Glomerular visceral epithelial cell (primary cell): ENCODE measurements at regions not wholly inside any gene's neighbourhood (a gene's known extent, or its start where the extent isn't known, plus 50 kb on each side); places are given as distances from the start of the nearest gene placed in this dataset.
A peak's percentile ranks its signal among the peaks of the same experiment; 100 is the strongest.

ENCODE experiments used
- DNase-seq: peaks from one replicate; pipeline ENCODE4 v3.0.0-alpha.2; 2016; ENCODE audit errors: extremely low spot score

DNA sequence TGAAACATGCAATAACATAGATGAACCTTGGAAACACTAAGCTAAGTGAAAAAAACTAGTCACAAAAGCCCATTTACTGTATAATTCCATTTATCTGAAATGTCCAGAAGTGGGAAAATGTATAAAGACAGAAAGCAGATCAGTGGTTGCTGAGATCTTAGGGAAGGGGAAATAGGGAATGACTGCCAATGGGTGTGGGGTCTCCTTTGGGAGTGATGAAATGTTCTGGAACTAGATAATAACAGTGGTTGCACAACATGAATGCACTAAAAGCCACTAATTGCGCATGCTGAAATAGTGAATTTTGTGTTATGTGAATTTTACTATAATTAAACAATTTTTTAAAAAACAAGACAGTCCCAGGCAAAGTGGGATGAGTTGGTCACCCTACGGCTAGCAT is 472.8 kb downstream of the CCDC171 start:
- DNase-seq: no peak

DNA sequence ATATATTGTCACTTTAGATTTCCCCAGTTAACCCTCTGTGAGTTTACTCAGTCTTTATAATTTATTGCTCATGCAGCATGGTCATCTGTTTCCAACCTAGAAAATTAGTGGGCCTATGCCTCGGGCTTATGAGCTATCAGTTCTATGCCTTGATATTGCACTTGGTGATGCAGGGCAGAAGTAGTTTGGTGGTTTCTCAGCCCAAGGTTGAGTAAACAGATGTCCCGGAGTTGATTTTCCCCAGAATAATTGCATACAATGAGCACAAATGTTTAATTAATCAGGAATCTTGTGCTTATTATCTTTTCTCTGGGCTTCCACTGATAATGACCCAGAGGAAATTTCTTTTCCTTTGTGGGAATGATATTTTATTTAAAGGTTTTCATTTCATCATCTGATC is 474.0 kb downstream of the CCDC171 start:
- no peak for DNase-seq

DNA sequence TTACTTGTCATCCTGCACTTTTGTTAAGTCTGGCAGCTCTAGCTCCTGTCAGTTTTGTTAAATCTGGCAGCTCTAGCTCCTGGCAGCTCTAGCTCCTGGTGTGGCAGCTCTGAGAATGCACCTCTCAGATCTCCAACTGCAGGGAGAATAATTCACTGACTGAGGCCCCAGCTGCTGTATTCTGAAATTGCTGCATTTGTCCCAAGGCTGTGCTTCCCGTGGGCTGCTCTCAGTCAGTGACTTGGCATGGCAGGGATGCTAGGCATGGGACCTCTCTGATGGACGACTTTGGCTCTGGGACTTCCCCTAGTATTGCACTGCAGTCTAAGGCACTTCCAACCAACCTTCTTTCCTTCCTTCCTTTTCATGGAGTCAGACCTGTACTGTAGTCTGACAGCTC is 475.7 kb downstream of the CCDC171 start:
- DNase-seq: peak; percentile 51

DNA sequence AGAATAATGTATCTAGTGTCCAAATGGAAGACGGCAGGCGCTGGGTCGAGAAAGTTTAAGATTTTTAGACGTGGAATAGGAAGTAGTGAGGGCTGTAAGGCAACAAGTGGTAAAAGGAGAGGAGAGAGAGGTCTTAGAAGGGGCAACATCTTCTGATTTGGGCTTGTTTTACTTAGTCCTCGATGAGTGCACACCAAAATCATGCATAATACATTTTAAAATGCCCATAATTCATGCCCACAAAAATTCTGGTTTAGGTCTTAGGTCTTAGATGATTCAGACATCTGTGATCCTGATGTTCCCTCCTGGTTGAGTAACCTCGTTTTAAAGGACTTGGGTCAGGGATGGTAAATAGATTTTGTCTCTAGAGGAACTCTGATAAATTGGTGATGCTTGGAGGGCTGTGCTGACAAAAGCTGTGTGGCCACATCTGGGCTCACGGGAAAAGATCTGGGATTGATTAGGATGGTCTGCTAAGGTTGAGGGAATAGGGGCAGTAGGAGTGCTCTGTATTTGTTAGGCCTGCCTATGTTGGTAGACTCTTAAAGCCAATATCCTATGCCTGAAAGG is 476.3 kb downstream of the CCDC171 start:
- peak; percentile 55 for DNase-seq

DNA sequence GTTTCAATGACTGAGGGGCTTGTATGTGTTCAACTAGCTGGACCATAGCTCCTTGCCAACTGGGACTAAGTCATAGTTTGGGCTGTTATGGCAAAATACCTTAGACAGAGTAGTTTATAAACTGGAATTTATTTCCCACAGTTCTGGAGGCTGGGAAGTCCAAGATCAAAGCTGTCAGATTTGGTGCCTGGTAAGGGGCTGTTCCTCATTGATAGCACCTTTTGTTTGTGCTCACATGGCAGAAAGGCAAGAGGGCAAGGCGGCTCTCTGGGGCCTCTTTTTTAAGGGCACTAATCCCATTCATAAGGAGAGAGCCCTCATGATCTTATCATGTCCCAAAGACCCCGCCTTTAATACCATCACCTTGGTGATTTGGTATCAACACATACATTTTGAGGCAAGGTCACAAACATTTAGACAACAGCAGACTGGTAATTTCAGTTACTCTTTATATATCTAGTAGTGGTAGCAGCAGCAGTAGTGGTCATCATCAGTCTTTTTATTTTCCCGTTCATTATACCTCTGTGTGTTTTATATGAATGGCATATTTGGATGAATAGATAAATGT is 477.0 kb downstream of the CCDC171 start:
- DNase-seq: peak; percentile 54

DNA sequence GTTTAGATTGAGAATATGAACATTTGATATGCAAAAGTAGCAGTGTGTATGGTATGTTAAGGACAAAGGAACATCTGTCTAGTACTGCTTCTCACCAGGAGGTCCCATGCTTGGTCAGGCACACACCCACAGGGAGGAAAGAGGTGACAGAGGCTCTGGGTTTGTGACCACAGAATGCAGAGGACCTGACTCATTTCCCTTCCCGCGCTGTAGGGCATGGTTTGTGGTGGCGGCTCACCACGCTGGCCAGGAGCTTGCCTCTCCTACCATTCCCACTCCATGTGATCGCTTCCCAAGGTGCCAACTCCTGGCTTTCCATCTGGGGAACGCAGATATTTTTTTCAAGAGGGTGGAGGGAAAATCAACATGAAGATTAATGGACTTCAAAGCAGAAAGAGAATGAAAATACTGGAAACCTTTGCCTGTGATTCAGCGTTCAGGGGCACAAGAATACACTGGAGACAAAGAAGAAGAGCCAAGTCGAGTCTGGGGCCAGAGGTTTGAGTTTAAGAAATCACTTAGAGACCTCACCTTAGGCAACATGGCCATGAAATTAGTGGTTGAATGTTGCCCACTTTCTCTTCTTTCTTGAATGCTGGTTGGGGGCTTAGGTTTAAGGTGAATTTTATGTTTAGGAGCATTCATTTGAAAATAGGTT is 477.8 kb downstream of the CCDC171 start:
- DNase-seq: peak; percentile 99

DNA sequence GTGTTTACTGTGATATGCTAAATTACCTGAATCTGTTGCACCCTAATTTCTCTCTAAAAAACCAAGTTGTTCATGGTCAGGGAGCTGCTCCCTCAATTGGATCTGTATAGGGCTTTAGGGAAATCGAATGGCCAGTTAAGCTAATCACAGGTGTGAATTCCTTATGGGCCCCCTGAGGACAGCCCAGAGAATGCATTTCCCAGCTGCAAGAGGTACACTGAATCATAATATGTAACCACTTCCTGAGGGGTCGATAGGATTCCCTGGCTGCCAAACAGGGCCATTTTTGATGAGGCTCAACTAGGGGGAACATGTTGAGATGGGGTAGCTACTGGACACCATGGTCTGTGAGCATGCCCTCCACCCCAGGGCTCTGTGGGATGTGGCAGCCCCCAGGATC is 478.6 kb downstream of the CCDC171 start:
- DNase-seq: peak; percentile 61

DNA sequence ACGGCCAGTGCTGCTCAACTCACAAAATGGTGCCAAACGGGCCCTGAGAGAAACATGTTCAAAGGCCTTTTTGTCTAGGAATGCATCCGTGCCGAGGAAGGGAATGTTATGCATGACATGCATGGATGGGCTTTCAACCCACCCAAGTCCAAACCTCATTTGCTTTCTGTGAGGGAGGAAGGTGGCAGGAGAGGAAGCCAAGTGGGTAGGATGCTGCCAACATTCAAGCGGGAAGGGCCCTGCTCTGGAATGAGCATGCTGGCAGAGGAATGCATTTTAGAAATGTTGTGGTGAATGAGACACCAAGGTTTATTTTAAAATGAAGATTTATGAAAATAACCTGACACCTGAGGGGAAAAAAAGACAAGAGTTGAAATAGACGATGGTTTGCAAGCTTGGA is 479.1 kb downstream of the CCDC171 start:
- DNase-seq: peak; percentile 98

DNA sequence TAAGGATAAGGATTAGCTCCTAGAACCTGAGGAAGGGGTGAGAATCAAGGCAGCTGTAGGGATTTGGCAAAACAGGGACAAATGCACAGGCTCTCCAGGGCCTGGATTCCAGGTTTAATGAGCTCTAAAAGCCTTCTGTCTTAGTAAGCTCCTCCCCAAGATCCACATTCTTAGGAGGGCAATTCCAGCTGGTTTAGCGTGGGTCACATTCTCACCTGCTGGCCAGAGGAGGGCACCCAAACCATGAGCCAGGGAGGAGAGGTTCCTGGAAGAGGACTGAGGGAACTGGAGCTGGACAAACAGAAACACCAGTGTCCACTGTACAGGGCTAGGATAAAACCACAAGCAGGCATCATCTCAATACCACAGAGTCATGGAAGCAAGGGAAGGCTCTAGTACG is 480.0 kb downstream of the CCDC171 start:
- DNase-seq: peak; percentile 95

DNA sequence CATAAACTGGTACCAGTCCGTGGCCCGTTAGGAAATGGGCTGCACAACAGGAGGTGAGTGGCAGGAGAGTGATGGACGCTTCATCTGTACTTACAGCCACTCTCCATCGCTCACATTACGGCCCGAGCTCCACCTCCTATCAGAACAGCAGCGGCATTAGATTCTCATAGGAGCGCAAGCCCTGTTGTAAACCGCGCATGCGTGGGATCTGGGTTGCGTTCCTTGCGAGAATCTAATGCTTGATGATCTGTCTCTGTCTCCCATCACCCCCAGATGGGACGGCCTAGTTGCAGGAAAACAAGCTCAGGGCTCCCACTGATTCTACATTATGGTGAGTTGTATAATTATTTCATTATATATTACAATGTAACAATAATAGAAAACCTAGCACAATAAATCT is 480.4 kb downstream of the CCDC171 start:
- DNase-seq: no peak

DNA sequence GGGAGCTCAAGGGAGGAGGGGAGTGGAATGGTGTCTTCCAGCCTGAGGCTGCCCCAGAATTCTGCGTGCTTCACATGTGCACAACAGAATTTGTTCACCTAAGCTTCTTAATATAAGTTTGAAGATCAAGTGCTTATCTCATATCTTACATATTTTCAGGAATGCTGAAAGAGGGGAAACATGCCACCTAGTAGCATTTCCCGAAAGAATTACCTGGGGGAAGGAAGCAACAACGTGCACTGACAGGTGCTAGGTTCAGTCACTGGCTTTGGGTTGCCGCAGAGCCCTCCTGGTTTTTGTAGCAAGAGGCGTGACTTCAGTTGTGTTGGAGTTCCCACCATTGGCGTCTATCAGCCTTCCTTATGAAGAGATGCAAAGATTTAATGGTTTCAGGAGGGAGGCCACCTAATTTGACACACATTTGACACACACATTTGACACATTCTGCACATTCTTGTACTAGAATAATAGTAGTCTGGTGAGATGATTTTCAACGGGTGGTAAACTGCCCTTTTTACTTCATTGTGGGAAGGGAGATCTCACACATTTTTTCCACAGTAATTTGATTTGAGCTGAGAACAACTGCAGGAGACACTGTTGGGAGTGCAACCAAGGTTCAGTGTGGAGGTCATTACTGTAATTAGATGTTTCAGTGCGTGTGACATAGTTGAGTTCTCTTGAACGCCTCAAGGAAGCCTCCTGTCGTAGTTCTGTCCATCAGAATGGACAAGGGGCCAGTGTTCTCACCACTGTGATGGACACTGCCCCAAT is 481.3 kb downstream of the CCDC171 start:
- no peak for DNase-seq

DNA sequence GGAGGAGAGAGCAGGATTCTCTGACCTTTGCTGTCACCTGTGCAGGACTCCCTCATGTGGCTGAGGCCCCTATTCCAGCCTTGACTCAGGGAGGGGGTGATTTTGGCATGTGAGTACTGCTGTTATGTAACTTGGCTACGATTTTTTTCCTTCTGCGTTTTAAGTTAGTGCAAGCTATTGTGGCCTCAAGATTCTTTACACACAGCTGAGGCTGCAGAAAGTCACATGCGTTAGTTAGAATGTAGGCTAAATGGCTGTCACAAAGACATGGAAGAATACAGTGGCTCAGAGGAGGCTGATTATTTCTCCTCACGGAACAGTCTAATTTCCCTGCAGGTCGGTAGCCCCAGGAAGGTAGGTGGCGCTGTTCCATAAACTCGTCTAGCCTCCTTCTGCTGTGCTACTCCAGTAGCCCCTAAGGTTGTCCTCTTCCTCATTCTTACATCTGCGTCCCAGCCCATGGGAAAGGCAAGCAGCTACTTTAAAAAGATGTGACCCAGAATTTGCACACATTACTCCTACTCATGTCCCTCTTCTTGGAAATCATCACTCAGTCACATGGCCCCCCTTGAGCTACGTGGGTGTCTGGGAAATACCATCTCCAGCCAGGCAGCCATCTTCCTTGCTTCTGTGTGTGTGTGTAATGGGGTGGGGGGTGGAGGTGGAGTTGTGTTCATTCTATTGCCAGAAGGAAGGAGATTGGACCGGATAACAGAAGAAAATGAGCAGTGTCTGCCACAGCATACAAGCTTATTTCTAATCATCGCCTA is 486.6 kb downstream of the CCDC171 start:
- DNase-seq: no peak

DNA sequence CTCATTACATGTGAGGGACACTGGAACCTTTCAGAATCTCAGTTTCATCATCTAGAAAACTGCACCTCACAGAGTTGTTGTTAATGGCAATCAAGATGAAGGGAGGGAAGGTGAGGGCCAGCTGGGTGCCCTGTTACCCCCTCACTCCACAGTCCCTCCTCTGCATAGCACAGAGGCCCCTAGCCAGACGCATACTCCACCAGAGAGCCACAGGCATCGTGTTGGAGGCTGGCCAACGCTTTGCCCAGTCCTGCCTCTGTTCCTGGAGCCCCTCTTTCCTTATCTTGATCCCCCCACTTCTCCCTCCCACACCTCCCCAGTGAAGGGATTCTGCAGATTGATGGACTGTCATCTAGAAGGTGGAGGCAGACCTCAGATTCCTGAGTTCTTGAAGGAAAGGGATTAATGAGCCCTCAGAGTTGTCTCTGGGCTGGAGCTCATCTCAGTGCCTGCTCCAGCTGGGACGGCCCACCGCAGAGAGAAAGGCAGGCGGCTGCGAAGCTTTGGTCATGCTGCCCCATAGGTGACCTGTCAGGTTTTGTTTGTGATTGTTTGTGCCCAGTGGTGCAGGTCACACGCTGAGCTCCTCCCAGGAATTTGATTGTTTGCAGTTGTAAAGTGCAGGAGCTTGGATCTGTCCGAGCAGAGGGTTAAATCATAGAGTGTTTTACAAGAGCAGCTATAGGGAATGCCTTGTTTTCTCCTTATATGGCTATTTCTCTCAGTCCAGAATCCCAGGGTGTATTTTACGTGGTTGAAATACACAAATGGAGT is 487.3 kb downstream of the CCDC171 start:
- peak; percentile 70 for DNase-seq

DNA sequence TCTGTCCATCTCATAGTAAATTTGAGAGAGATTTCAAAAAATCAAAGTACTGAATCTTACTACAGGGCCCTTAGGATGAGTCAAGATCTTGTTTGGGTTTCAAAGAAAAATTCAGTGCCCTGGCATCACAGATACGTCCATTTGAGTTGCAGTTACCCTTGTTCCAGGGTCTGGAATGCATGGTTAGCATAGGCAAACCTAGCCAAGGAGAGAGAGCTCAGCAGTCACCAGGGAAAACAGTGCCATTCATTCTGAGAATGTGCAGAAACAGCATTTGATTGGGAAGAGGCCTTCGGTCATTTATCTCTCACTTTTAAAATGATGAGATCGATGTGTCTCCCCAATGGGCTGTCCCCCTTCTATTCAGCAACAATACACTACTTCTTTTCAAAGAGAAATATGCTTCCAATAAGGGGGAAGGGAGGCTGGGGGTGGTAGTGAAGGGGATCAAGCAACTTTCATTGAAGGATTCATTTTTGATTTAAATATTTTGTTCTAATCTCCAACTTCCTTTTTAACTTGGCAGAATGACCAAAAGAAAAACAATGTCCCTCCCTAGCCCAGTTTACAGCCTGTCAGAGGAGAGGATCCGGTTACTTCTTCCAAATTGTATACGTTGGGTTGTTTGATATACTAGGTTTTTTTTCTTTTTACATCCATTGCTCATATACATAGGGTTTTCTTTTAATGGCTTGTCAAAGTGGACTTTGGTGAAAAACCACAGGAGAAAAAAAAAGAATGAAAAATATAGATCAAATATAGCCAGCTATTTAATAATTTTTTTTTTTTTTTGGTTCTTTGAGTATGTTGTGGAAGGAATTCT is 491.1 kb downstream of the CCDC171 start:
- DNase-seq: no peak

DNA sequence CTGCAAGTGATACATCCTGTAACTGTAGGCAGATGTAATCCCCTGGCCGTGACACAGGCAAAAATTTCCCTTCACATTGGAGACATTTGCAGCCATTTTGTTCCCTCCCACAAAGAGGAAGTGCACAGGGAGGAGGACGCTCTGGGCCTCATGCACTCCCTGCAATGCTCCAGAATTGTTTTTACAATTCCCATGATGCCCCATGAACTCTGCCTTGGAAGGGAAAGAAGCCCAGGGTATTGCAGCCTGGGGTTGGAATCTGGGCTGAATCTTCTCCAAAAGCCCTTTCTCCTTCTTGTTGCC is 491.7 kb downstream of the CCDC171 start:
- DNase-seq: no peak

DNA sequence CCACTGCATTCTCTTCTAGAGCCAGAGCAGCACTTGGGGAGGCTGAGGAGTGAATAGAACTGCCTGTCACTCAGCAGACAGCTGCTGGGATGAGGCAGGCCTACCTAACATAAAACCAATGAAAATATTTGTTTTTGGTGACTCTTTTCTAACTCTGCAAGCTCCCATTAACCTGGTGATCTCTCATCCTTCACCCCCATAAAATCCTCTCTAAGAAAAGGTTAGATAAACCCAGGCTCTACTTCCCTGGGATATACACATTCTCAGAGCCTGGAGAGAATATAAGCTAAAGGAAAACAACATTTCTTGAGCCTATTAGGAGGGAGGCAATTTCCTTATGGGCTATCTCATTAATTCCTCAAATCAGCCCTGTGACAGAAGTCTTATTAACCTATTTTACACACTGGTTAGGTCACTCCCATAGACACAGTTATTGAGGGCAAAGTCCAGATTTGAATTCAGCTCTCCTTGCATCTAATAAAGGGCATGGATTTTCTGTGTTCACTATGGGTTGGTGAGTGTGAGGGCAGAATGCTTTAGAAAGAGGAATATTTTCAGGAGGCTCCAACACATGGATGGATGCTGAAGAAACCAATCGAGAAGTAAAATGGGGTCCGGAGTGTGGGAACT is 492.9 kb downstream of the CCDC171 start:
- DNase-seq: no peak

DNA sequence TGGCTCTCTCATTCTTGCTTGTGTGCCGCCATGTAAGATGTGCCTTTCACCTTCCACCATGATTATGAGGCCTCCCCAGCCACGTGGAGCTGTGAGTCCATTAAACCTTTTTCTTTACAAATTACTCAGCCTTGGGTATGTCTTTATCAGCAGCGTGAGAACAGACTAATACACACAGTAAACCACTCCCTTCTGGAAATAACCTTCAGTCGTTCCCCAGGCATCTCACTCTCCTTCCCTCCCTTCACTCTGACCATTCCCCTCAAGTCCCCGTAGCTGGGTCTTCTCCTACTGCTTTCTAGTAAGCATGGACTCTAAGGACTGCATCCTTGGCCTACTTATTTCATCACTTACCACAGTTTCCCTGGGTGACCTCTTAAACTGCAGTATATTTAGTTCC is 493.9 kb downstream of the CCDC171 start:
- DNase-seq: no peak

DNA sequence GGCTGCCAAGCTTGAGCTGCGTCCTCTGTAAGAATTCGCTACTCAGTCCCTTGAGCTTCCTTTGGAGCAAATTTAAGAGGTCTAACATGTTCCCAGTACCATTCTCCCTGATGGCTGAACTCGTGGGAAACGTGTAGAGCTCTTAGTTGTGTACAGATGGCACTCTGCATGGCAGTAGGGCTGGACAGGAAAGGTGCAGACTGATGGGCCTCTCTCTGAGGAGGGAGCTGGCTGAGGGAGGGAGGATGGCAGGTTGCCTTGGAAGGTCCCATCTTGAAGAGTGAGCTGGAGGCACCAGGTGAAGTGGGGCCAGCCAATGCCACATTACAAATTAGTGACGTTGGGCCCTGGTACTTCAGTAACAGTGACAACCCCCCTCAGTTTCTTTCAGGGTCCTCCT is 495.3 kb downstream of the CCDC171 start:
- no peak for DNase-seq

DNA sequence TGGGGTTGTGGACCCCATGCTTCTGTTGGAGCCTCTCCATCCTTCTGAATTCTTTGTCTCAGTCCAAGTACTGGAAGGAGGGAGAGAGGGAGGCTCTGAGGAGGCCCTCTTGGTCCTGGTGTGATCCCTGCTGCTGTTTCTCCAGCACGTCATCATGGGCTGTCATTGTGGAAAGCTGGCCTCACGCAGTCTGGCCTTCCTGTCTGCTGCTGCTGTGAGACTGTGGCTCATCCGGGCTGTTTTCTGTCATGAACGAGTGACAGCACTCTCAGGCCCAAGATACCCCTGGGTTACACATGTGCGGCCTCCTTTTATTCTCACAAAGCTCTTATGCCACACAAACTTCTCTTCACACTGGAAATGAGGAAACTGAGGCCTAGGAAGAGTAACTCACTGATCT is 499.3 kb downstream of the CCDC171 start:
- DNase-seq: no peak
